ENCODE measurements at regions not wholly inside any gene's neighbourhood (a gene's known extent, or its start where the extent isn't known, plus 50 kb on each side); places are given as distances from the start of the nearest gene placed in this dataset.

- Histone ChIP-seq H3K4me3 (ENCODE audit: low read length) (no peak overlapping the region), H3K27ac (ENCODE audit: low read depth, low read length) (no peak overlapping the region), H3K9ac (ENCODE audit: low read depth, low read length) (no peak overlapping the region), H3K4me1 (ENCODE audit: insufficient read depth, low read length) (peaks cover 7% of the 10 kb centered on the region; the same call in 1 of the 2 replicates), H3K27me3 (ENCODE audit: insufficient read depth, low read length) (no peaks in the 10 kb centered on the region), H3K9me3 (ENCODE audit: insufficient read depth, low read depth, low read length) (no peaks in the 10 kb centered on the region), H3K36me3 (ENCODE audit: insufficient read depth, low read length) (no peaks in the 10 kb centered on the region)
- 92% methylated on average over 1 of the region's 1 CpG for WGBS
These were observed 396.8 kb downstream of the QKI start for GRCh38 chr6:163811317-163811716.

DNA sequence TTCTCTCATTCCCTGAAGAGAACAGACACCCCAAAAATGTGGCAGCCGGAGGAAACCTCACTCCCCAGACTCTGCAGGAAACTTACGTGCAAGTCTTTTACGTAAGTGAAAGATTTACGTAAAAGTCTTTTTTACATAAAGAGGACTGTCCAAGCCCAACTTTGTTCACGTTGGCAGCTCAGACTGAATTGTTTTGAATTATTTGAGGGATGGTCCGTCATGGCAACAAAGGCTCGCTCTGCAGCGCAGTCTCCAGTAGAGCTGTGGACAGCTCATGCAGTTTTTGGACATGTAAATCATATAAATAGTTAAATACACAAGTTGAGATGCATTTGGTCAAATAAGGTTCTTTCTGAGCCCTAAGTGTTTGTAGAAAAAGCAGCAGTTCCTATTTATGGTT, 394.8 kb downstream of the QKI start:
- H3K27me3 ChIP-seq (ENCODE audit: insufficient read depth, low read length), result no peaks in the 10 kb centered on the region
- no peak overlapping the region for H3K27ac ChIP-seq (ENCODE audit: low read depth, low read length)
- WGBS, result 95% methylated on average over 8 of the region's 8 CpGs
- H3K9me3 ChIP-seq (ENCODE audit: insufficient read depth, low read depth, low read length), result no peaks in the 10 kb centered on the region
- no peak overlapping the region for H3K4me3 ChIP-seq (ENCODE audit: low read length)
- no peak overlapping the region for H3K9ac ChIP-seq (ENCODE audit: low read depth, low read length)
- peaks cover 7% of the 10 kb centered on the region; the same call in 1 of the 2 replicates for H3K4me1 ChIP-seq (ENCODE audit: insufficient read depth, low read length)
- H3K36me3 ChIP-seq (ENCODE audit: insufficient read depth, low read length), result no peaks in the 10 kb centered on the region

DNA sequence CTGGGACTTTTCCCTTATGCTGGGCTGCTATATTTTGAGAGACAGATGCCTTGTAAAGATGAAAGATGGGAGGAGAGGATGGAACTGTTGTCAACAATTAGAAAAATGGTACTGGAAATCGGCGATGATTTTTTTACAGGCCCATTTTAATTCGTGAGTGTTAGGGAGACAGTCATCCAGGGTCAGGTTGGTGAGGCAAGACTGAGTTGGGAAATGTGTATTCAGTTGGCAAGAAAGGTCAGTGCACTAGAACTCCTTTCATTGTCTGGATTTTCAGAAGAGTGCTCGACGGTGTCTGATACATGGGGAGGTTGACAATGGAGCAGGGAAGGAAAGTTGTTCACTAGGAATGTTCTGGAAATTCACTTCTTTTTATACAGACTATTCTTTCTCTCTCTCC, 394.4 kb downstream of the QKI start:
- Histone ChIP-seq H3K27ac (ENCODE audit: low read depth, low read length) (no peak overlapping the region), H3K9me3 (ENCODE audit: insufficient read depth, low read depth, low read length) (no peaks in the 10 kb centered on the region), H3K4me3 (ENCODE audit: low read length) (no peak overlapping the region), H3K4me1 (ENCODE audit: insufficient read depth, low read length) (peaks cover 7% of the 10 kb centered on the region; the same call in 1 of the 2 replicates), H3K36me3 (ENCODE audit: insufficient read depth, low read length) (no peaks in the 10 kb centered on the region), H3K9ac (ENCODE audit: low read depth, low read length) (no peak overlapping the region), H3K27me3 (ENCODE audit: insufficient read depth, low read length) (no peaks in the 10 kb centered on the region)
- WGBS, result 85% methylated on average over 5 of the region's 5 CpGs

DNA sequence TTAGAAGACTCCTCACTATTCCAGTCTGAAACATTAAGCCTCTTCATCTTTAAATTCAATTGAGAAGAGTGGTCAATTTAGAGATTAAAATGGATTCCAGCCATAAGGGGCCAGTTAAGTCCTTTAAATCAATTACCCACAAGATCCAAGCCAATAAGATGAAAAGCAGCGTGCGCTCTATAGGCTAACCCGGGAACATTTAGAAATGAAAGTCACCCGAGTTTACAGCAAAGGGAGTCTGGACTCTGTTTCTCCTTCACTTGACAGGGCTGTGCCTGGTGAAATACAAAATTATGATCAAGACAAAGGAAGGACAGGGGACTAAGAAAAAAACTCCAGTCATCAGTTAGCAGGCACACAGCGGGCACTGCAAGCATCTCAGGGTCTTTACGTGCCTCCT, 393.7 kb downstream of the QKI start:
- WGBS, result 96% methylated on average over 6 of the region's 6 CpGs
- H3K9me3 ChIP-seq (ENCODE audit: insufficient read depth, low read depth, low read length), result no peaks in the 10 kb centered on the region
- H3K27ac ChIP-seq (ENCODE audit: low read depth, low read length), result no peak overlapping the region
- peaks cover 7% of the 10 kb centered on the region; the same call in 1 of the 2 replicates for H3K4me1 ChIP-seq (ENCODE audit: insufficient read depth, low read length)
- no peaks in the 10 kb centered on the region for H3K36me3 ChIP-seq (ENCODE audit: insufficient read depth, low read length)
- no peak overlapping the region for H3K9ac ChIP-seq (ENCODE audit: low read depth, low read length)
- no peak overlapping the region for H3K4me3 ChIP-seq (ENCODE audit: low read length)
- H3K27me3 ChIP-seq (ENCODE audit: insufficient read depth, low read length), result no peaks in the 10 kb centered on the region

- Histone ChIP-seq H3K4me3 (ENCODE audit: low read length) (no peak overlapping the region), H3K27me3 (ENCODE audit: insufficient read depth, low read length) (no peaks in the 10 kb centered on the region), H3K9ac (ENCODE audit: low read depth, low read length) (no peak overlapping the region), H3K36me3 (ENCODE audit: insufficient read depth, low read length) (no peaks in the 10 kb centered on the region), H3K27ac (ENCODE audit: low read depth, low read length) (no peak overlapping the region), H3K9me3 (ENCODE audit: insufficient read depth, low read depth, low read length) (no peaks in the 10 kb centered on the region), H3K4me1 (ENCODE audit: insufficient read depth, low read length) (peaks cover 7% of the 10 kb centered on the region; the same call in 1 of the 2 replicates)
- 94% methylated on average over 13 of the region's 13 CpGs for WGBS
These were observed 392.4 kb downstream of the QKI start for GRCh38 chr6:163806755-163807499.

- no peak overlapping the region for H3K27ac ChIP-seq (ENCODE audit: low read depth, low read length)
- no peak overlapping the region for H3K4me3 ChIP-seq (ENCODE audit: low read length)
- no peak overlapping the region for H3K9ac ChIP-seq (ENCODE audit: low read depth, low read length)
- H3K27me3 ChIP-seq (ENCODE audit: insufficient read depth, low read length), result no peaks in the 10 kb centered on the region
- no peaks in the 10 kb centered on the region for H3K36me3 ChIP-seq (ENCODE audit: insufficient read depth, low read length)
- H3K4me1 ChIP-seq (ENCODE audit: insufficient read depth, low read length), result no peaks in the 10 kb centered on the region
- 92% methylated on average over 8 of the region's 8 CpGs for WGBS
- H3K9me3 ChIP-seq (ENCODE audit: insufficient read depth, low read depth, low read length), result no peaks in the 10 kb centered on the region
These were observed 390.5 kb downstream of the QKI start for GRCh38 chr6:163804991-163805390.

DNA sequence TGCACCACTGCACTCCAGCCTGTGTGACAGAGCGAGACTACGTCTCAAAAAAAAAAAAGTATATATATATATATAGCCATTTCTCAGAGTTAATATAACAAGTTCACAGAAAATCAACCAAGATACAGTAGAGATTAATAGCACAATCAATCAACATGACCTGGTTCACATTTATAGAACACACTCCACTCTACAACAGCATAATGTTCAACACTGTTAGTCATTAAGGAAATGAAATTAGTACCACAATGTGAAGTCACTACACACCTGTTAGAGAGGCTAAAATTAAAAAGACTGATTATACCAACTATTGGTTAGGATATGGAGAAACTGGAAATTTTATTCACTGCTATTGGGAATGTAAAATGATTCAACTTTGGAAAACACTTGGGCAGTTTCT, 387.7 kb downstream of the QKI start:
- Histone ChIP-seq H3K9me3 (ENCODE audit: insufficient read depth, low read depth, low read length) (no peaks in the 10 kb centered on the region), H3K36me3 (ENCODE audit: insufficient read depth, low read length) (no peaks in the 10 kb centered on the region), H3K4me1 (ENCODE audit: insufficient read depth, low read length) (no peaks in the 10 kb centered on the region), H3K4me3 (ENCODE audit: low read length) (no peak overlapping the region), H3K27ac (ENCODE audit: low read depth, low read length) (no peak overlapping the region), H3K27me3 (ENCODE audit: insufficient read depth, low read length) (no peaks in the 10 kb centered on the region), H3K9ac (ENCODE audit: low read depth, low read length) (no peak overlapping the region)
- no CpG with 5 or more reads among the region's 2 CpGs for WGBS

GRCh38 chr6:163797296-163797845, 382.9 kb downstream of the QKI start:
- no peaks in the 10 kb centered on the region for H3K27me3 ChIP-seq (ENCODE audit: insufficient read depth, low read length)
- 100% methylated on average over 3 of the region's 3 CpGs for WGBS
- no peak overlapping the region for H3K9ac ChIP-seq (ENCODE audit: low read depth, low read length)
- no peak overlapping the region for H3K4me3 ChIP-seq (ENCODE audit: low read length)
- no peak overlapping the region for H3K27ac ChIP-seq (ENCODE audit: low read depth, low read length)
- H3K36me3 ChIP-seq (ENCODE audit: insufficient read depth, low read length), result no peaks in the 10 kb centered on the region
- H3K4me1 ChIP-seq (ENCODE audit: insufficient read depth, low read length), result peaks cover 13% of the 10 kb centered on the region
- H3K9me3 ChIP-seq (ENCODE audit: insufficient read depth, low read depth, low read length), result no peaks in the 10 kb centered on the region

DNA sequence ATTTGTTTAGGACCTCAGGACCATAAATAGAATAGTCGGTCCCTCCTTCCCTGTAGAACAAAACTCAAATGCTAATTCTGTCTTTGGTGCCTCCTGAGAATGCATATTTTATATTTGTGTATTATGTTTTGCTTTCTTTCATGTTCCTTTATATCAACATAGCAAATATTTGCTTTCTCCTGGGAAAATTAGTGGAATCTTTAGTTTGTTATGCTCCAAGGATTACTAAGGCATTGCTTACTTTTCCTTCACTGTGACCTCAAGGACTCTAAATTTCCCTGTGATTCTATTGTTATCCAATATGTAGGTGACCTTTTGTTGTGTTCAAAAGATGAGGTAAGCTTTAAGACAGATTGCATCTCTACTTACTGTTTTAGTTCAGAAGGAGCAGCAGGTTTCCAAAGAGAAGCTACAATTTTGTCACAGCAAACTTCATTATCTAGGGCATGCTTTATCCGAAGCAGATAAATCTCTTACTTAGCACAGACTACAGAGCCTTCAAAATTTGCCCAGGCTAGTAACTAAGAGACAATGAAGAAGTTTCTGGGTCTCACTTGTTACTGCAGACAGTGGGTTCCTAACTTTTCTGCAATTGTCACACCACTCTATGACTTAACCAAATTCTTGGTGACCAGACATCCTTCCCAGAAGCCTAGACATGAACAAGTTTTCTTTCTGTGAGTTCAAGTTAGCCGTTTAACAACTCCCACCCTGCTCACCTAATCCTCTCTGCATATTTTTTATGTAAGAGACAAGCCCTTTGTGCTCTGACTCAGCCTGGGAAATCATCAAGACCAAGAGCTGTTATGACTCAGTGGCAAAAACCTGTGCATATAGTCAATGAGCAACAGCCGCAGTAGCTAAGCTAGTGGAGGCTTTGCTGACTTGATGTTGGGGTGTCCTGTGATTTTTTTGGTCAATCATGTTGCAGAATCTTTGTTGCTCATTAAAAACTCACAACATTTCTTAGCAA, 378.8 kb downstream of the QKI start:
- WGBS, result 54% methylated on average over 4 of the region's 4 CpGs
- H3K4me3 ChIP-seq (ENCODE audit: low read length), result no peak overlapping the region

DNA sequence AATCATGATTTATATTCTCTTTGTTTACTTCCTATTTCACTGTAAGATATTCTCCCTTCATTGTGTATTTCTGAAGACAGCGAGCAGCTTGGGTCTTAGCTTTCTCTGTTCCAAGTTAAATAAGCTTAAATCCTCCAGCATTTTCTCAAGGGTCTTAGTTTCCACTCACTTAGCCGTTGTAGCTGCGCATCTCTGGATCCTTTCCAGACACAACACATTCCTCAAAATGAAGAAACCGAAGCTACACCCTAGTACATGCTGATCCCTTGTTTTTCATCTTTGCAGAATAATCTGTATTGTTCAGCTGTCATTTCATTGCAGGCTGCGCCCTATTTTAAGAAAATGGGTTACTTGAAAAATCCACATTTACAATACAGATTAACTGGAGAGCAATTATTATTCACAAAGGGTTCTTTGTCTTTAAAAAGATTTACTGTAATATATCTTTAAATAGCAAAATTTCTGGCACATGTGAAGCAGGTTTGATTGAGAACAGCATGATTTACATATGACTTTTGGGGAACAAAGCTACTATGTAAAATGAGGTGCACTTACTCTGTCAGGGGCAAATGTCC, 375.8 kb downstream of the QKI start:
- no peaks in the 10 kb centered on the region for H3K36me3 ChIP-seq (ENCODE audit: insufficient read depth, low read length)
- no peak overlapping the region for H3K27ac ChIP-seq (ENCODE audit: low read depth, low read length)
- H3K4me1 ChIP-seq (ENCODE audit: insufficient read depth, low read length), result peaks cover 13% of the 10 kb centered on the region
- H3K27me3 ChIP-seq (ENCODE audit: insufficient read depth, low read length), result no peaks in the 10 kb centered on the region
- H3K9me3 ChIP-seq (ENCODE audit: insufficient read depth, low read depth, low read length), result no peaks in the 10 kb centered on the region
- 90% methylated on average over 5 of the region's 5 CpGs for WGBS
- H3K4me3 ChIP-seq (ENCODE audit: low read length), result no peak overlapping the region
- H3K9ac ChIP-seq (ENCODE audit: low read depth, low read length), result no peak overlapping the region

More for the DNA sequence above, 378.8 kb downstream of the QKI start:
- Histone ChIP-seq H3K27ac (ENCODE audit: low read depth, low read length) (no peak overlapping the region), H3K36me3 (ENCODE audit: insufficient read depth, low read length) (no peaks in the 10 kb centered on the region), H3K27me3 (ENCODE audit: insufficient read depth, low read length) (no peaks in the 10 kb centered on the region), H3K4me1 (ENCODE audit: insufficient read depth, low read length) (peaks cover 13% of the 10 kb centered on the region), H3K9me3 (ENCODE audit: insufficient read depth, low read depth, low read length) (no peaks in the 10 kb centered on the region), H3K9ac (ENCODE audit: low read depth, low read length) (no peak overlapping the region)

All from HUES64 (cell line).